ENCODE measurements at regions not wholly inside any gene's neighbourhood (a gene's known extent, or its start where the extent isn't known, plus 50 kb on each side); places are given as distances from the start of the nearest gene placed in this dataset.
A peak's percentile ranks its signal among the peaks of the same experiment; 100 is the strongest.

DNA sequence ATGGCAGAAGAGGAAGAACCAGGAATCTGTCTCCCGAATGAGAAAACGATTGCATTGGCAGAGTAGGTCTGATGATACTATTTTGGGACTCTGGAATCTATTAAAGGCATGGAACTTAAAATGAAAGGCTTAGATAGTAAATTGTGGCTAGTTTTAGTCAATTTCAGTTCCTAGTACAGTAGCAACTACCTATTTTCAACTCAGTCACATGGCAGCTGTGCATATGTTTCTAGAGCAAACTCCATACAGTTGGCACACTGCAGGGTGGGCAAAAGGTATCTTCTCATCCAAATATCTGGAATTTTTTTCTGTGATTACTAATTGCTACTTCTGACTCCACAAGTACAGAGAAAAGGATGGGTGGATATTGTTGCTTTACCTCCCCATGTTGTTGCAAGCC, 663.6 kb downstream of the PCDH7 start:
- no peak for TF ChIP-seq EP300 (IDR thresholded peaks at IDR 0.05; ENCODE audit: borderline replicate concordance)
- no peak for TF ChIP-seq NFIC (IDR thresholded peaks at IDR 0.05)
- TF ChIP-seq TEAD4 (IDR thresholded peaks at IDR 0.05), result no peak
- no peak for TF ChIP-seq CEBPB (IDR thresholded peaks at IDR 0.05)

GRCh38 chr4:31390849-31391248, 670.7 kb downstream of the PCDH7 start:
- TF ChIP-seq ZBTB7A (IDR thresholded peaks at IDR 0.05; ENCODE audit: low read depth), result no peak
- 0 out of 2 replicates have a peak, but pooled peaks have one; percentile 26 for TF ChIP-seq TEAD4 (IDR thresholded peaks at IDR 0.05)

DNA sequence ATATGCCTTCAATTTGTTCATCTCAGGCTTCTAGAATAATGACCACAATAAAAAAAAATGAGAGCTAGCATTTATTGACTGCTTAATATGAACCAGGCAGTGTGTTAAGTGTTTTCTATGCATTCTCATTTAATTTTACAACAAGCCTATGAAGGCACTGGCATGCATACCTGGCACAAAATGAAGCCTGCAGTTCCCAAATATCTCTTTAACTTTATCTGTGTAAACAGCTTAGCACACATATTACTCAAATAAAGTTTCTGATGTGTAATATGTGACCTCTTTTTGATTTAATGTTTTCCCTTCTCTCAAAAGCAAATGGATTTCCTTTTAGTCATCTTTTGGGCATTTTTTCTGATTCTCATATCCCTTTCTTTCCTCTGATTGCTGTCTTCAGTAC, 671.8 kb downstream of the PCDH7 start:
- no peak for TF ChIP-seq NFIC (IDR thresholded peaks at IDR 0.05)
- no peak for TF ChIP-seq RAD21 (IDR thresholded peaks at IDR 0.05; ENCODE audit: low read depth)
- TF ChIP-seq, protein P1, sequence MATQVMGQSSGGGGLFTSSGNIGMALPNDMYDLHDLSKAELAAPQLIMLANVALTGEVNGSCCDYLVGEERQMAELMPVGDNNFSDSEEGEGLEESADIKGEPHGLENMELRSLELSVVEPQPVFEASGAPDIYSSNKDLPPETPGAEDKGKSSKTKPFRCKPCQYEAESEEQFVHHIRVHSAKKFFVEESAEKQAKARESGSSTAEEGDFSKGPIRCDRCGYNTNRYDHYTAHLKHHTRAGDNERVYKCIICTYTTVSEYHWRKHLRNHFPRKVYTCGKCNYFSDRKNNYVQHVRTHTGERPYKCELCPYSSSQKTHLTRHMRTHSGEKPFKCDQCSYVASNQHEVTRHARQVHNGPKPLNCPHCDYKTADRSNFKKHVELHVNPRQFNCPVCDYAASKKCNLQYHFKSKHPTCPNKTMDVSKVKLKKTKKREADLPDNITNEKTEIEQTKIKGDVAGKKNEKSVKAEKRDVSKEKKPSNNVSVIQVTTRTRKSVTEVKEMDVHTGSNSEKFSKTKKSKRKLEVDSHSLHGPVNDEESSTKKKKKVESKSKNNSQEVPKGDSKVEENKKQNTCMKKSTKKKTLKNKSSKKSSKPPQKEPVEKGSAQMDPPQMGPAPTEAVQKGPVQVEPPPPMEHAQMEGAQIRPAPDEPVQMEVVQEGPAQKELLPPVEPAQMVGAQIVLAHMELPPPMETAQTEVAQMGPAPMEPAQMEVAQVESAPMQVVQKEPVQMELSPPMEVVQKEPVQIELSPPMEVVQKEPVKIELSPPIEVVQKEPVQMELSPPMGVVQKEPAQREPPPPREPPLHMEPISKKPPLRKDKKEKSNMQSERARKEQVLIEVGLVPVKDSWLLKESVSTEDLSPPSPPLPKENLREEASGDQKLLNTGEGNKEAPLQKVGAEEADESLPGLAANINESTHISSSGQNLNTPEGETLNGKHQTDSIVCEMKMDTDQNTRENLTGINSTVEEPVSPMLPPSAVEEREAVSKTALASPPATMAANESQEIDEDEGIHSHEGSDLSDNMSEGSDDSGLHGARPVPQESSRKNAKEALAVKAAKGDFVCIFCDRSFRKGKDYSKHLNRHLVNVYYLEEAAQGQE (IDR thresholded peaks at IDR 0.05; ENCODE audit: low read depth), result no peak
- TF ChIP-seq CREB1 (IDR thresholded peaks at IDR 0.05; ENCODE audit: low read depth), result no peak
- TF ChIP-seq USF1 (IDR thresholded peaks at IDR 0.05), result no peak
- TF ChIP-seq TEAD4 (IDR thresholded peaks at IDR 0.05), result no peak
- TF ChIP-seq EP300 (IDR thresholded peaks at IDR 0.05; ENCODE audit: borderline replicate concordance), result no peak
- TF ChIP-seq, protein P2, sequence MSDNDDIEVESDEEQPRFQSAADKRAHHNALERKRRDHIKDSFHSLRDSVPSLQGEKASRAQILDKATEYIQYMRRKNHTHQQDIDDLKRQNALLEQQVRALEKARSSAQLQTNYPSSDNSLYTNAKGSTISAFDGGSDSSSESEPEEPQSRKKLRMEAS (IDR thresholded peaks at IDR 0.05), result no peak
- TF ChIP-seq ZBTB7A (IDR thresholded peaks at IDR 0.05; ENCODE audit: low read depth), result no peak
- TF ChIP-seq EGR1 (IDR thresholded peaks at IDR 0.05), result no peak
- no peak for TF ChIP-seq YY1 (IDR thresholded peaks at IDR 0.05; ENCODE audit: low read depth)
- no peak for TF ChIP-seq FOXM1 (IDR thresholded peaks at IDR 0.05; ENCODE audit: borderline replicate concordance, low read depth)
- TF ChIP-seq TCF12 (IDR thresholded peaks at IDR 0.05; ENCODE audit: low read depth), result no peak
- no peak for TF ChIP-seq TAF1 (IDR thresholded peaks at IDR 0.05; ENCODE audit: low read depth)
- TF ChIP-seq CEBPB (IDR thresholded peaks at IDR 0.05), result no peak

DNA sequence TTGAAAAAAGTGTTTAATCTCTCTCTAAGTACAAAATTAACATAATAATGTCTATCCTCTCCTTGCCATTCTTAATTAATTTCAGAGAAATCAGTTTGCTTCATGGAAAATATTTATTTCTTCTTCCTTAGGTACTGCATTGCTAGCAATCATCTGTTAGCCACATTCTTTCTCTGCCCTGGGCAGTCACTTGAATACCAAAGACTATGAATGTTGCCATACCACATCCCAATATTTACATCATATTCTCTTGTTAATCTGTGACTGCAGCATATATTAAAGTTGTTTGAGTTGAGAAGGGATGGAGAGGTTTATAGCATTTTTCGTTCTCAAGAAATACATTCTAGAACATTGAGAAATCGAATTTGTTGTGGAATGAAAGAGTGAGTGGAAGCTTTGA, 672.8 kb downstream of the PCDH7 start:
- TF ChIP-seq NFIC (IDR thresholded peaks at IDR 0.05), result no peak
- no peak for TF ChIP-seq ZBTB7A (IDR thresholded peaks at IDR 0.05; ENCODE audit: low read depth)
- TF ChIP-seq TEAD4 (IDR thresholded peaks at IDR 0.05), result no peak
- TF ChIP-seq YY1 (IDR thresholded peaks at IDR 0.05; ENCODE audit: low read depth), result no peak
- TF ChIP-seq TAF1 (IDR thresholded peaks at IDR 0.05; ENCODE audit: low read depth), result no peak

- no peak for TF ChIP-seq YY1 (IDR thresholded peaks at IDR 0.05; ENCODE audit: low read depth)
- no peak for TF ChIP-seq USF1 (IDR thresholded peaks at IDR 0.05)
- TF ChIP-seq, protein P2 (IDR thresholded peaks at IDR 0.05), result no peak
- no peak for TF ChIP-seq TCF12 (IDR thresholded peaks at IDR 0.05; ENCODE audit: low read depth)
- no peak for TF ChIP-seq CEBPB (IDR thresholded peaks at IDR 0.05)
- TF ChIP-seq RAD21 (IDR thresholded peaks at IDR 0.05; ENCODE audit: low read depth), result no peak
These were observed 688.0 kb downstream of the PCDH7 start for GRCh38 chr4:31408121-31408520.

GRCh38 chr4:31411565-31411964, 691.4 kb downstream of the PCDH7 start:
- TF ChIP-seq CREB1 (IDR thresholded peaks at IDR 0.05; ENCODE audit: low read depth) (no peak), RAD21 (IDR thresholded peaks at IDR 0.05; ENCODE audit: low read depth) (no peak), EP300 (IDR thresholded peaks at IDR 0.05; ENCODE audit: borderline replicate concordance) (no peak), USF1 (IDR thresholded peaks at IDR 0.05) (no peak), YY1 (IDR thresholded peaks at IDR 0.05; ENCODE audit: low read depth) (no peak), NFIC (IDR thresholded peaks at IDR 0.05) (no peak), TCF12 (IDR thresholded peaks at IDR 0.05; ENCODE audit: low read depth) (no peak), ZBTB7A (IDR thresholded peaks at IDR 0.05; ENCODE audit: low read depth) (no peak), CEBPB (IDR thresholded peaks at IDR 0.05) (no peak)
- TF ChIP-seq, protein P2 (IDR thresholded peaks at IDR 0.05), result no peak
- TF ChIP-seq, protein P1 (IDR thresholded peaks at IDR 0.05; ENCODE audit: low read depth), result no peak
